PC-3 (cell line): ENCODE measurements at regions not wholly inside any gene's neighbourhood (a gene's known extent, or its start where the extent isn't known, plus 50 kb on each side); places are given as distances from the start of the nearest gene placed in this dataset.

ENCODE experiments used
- CTCF ChIP-seq: fragments of 300-600 bp; sonication (generic); conservative IDR thresholded peaks from 2 replicates; pipeline ENCODE4 v1.5.1; 2017; ENCODE audit warnings: antibody characterized with exemption, low read depth, mild to moderate bottlenecking, low read length
- EZH2 ChIP-seq: fragments of 300-600 bp; sonication (generic); IDR thresholded peaks from one replicate; pipeline ENCODE4 v1.6.1; 2017; ENCODE audit warnings: antibody characterized with exemption, mild to moderate bottlenecking, low read length; ENCODE audit not compliant: unreplicated experiment
- EZH2phosphoT487 ChIP-seq: fragments of 300-600 bp; sonication (generic); IDR thresholded peaks from 2 replicates; pipeline ENCODE4 v1.6.1; 2018; ENCODE audit warnings: mild to moderate bottlenecking, antibody characterized with exemption, low read length, borderline replicate concordance

DNA sequence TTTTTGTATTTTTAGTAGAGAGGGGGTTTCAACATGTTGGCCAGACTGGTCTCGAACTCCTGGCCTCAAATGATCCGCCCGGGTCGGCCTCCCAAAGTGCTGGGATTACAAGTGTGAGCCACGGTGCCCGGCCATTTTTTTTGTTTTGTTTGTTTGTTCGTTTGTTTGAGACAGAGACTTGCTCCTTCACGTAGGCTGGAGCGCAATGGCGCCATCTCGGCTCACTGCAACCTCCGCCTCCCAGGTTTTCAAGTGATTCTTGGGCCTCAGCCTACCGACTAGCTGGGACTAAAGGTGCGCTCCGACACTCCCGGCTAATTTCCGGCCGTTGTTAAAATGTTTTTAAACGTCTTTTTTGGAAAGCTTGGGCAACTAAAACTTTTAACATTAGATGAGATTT is 54.0 kb downstream of the SHOC1 start:
- no peak for TF ChIP-seq CTCF
- no peak for TF ChIP-seq EZH2
- no peak for TF ChIP-seq EZH2phosphoT487
